HG03159 (cell line): ENCODE measurements at regions not wholly inside any gene's neighbourhood (a gene's known extent, or its start where the extent isn't known, plus 50 kb on each side); places are given as distances from the start of the nearest gene placed in this dataset.

Source experiments
- ATAC-seq: cut with Tn5 transposase; IDR thresholded peaks from one replicate; pipeline ENCODE4 v1.9.1; 2021; ENCODE audit warnings: mild to moderate bottlenecking, moderate library complexity; ENCODE audit not compliant: unreplicated experiment

- no peak for ATAC-seq
Measured at GRCh38 chr3:66133050-66133757, 87.6 kb upstream of the SLC25A26 start.

- ATAC-seq = no peak
Measured at GRCh38 chr3:66128623-66129022, 89.9 kb upstream of the MAGI1 start.

GRCh38 chr3:66121318-66121717 is 82.6 kb upstream of the MAGI1 start:
- no peak for ATAC-seq

GRCh38 chr3:66115858-66116654 is 77.3 kb upstream of the MAGI1 start:
- ATAC-seq = no peak

GRCh38 chr3:66113542-66113941 is 74.8 kb upstream of the MAGI1 start:
- no peak for ATAC-seq

- ATAC-seq = no peak
Measured at GRCh38 chr3:66110840-66111239, 72.1 kb upstream of the MAGI1 start.

- ATAC-seq = no peak
Measured at GRCh38 chr3:66107855-66108254, 69.1 kb upstream of the MAGI1 start.

- peak; percentile 59 for ATAC-seq
Measured at GRCh38 chr3:66106788-66107187, 68.1 kb upstream of the MAGI1 start.

- ATAC-seq = no peak
Measured at GRCh38 chr3:66104535-66104934, 65.8 kb upstream of the MAGI1 start.

- ATAC-seq = no peak
Measured at GRCh38 chr3:66103729-66104128, 65.0 kb upstream of the MAGI1 start.

GRCh38 chr3:66101901-66102300 is 63.2 kb upstream of the MAGI1 start:
- no peak for ATAC-seq

- ATAC-seq = no peak
Measured at GRCh38 chr3:66099541-66100065, 60.9 kb upstream of the MAGI1 start.

GRCh38 chr3:66098436-66098835 is 59.7 kb upstream of the MAGI1 start:
- ATAC-seq = no peak

- ATAC-seq = no peak
Measured at GRCh38 chr3:66097647-66098046, 58.9 kb upstream of the MAGI1 start.

GRCh38 chr3:66095295-66096001 is 56.7 kb upstream of the MAGI1 start:
- ATAC-seq = no peak

GRCh38 chr3:66093981-66094380 is 55.3 kb upstream of the MAGI1 start:
- no peak for ATAC-seq

GRCh38 chr3:66092175-66092995 is 53.7 kb upstream of the MAGI1 start:
- no peak for ATAC-seq
